CD4-positive, alpha-beta T cell (primary cell): ENCODE measurements at regions not wholly inside any gene's neighbourhood (a gene's known extent, or its start where the extent isn't known, plus 50 kb on each side); places are given as distances from the start of the nearest gene placed in this dataset.

ENCODE experiments used
- ATAC-seq: fragments of 200-7000 bp; cut with Tn5 transposase; one replicate; pipeline ENCODE4 v1.10.0; 2022; ENCODE audit warnings: mild to moderate bottlenecking; ENCODE audit not compliant: poor library complexity
- CTCF ChIA-PET: fragments of 350-600 bp; sonication (Branson Sonifier 250); formaldehyde crosslinking; loops from one replicate; lab custom pipeline; 2021; ENCODE audit warnings: antibody characterized with exemption, inconsistent platforms; lab: Charles Lee
- POLR2A ChIA-PET: fragments of 350-600 bp; sonication (Branson Sonifier 250); formaldehyde crosslinking; loops from one replicate; lab custom pipeline; 2021; ENCODE audit warnings: antibody characterized with exemption, inconsistent platforms; lab: Charles Lee
- DNase-seq, 14 experiments: peaks; one replicate each; pipeline ENCODE4 v3.0.0-alpha.2; 2013 to 2020; ENCODE audit warnings: mixed read lengths in 2 of 14
- H3K27ac ChIP-seq, 2 donors: one replicate each; pipeline versions ENCODE4 v1.5.1 to v1.7.0; 2013; ENCODE audit warnings: low read length in 2 of 2, low read depth in 1 of 2, mild to moderate bottlenecking in 1 of 2
- H3K27me3 ChIP-seq, 2 experiments: 1 replicate in 1 of 2; 2 replicates in 1 of 2; pipeline versions ENCODE4 v1.6.1 to v1.7.0; 2013; ENCODE audit warnings: low read length in 2 of 2, control low read depth in 1 of 2, mild to moderate bottlenecking in 1 of 2, moderate library complexity in 1 of 2; ENCODE audit not compliant: insufficient read depth in 2 of 2, control insufficient read depth in 1 of 2
- H3K36me3 ChIP-seq: one replicate; pipeline ENCODE4 v1.6.1; 2013; ENCODE audit warnings: low read length, control low read depth; ENCODE audit not compliant: insufficient read depth
- H3K4me1 ChIP-seq: one replicate; pipeline ENCODE4 v1.6.1; 2013; ENCODE audit warnings: low read length, control low read depth; ENCODE audit not compliant: insufficient read depth
- H3K4me3 ChIP-seq: one replicate; pipeline ENCODE4 v1.5.1; 2013; ENCODE audit warnings: mild to moderate bottlenecking, low read length, moderate library complexity
- H3K9me3 ChIP-seq, 2 experiments: 1 replicate in 1 of 2; 2 replicates in 1 of 2; pipeline versions ENCODE4 v1.6.1 to v1.7.0; 2013; ENCODE audit warnings: low read length in 2 of 2, mild to moderate bottlenecking in 2 of 2, control low read depth in 1 of 2, moderate library complexity in 1 of 2; ENCODE audit not compliant: control insufficient read depth in 1 of 2, insufficient read depth in 1 of 2
- H3K27ac Mint-ChIP-seq: one replicate; pipeline ENCODE4 v1.8.0; 2020; ENCODE audit warnings: mixed read lengths
- H3K27me3 Mint-ChIP-seq: one replicate; pipeline ENCODE4 v1.8.0; 2021; ENCODE audit warnings: mixed read lengths
- H3K36me3 Mint-ChIP-seq: one replicate; pipeline ENCODE4 v1.8.0; 2021; ENCODE audit warnings: low read depth, mixed read lengths
- H3K4me1 Mint-ChIP-seq: one replicate; pipeline ENCODE4 v1.8.0; 2021; ENCODE audit warnings: low read depth, mixed read lengths
- H3K4me3 Mint-ChIP-seq: one replicate; pipeline ENCODE4 v1.8.0; 2020; ENCODE audit warnings: mild to moderate bottlenecking, mixed read lengths
- H3K9me3 Mint-ChIP-seq: one replicate; pipeline ENCODE4 v1.8.0; 2020; ENCODE audit warnings: mixed read lengths
- intact Hi-C, 2 experiments: fragments of 100-400 bp; cut with DNase I in 1 of 2; cut with micrococcal nuclease in 1 of 2; formaldehyde crosslinking; loops; one replicate each; pipeline versions ENCODE4 v1.15.1 to v1.9.0; 2023 to 2025; cut with DNase I, micrococcal nuclease
- TF ChIP-seq, protein P1 (sequence below): fragments of 200-600 bp; IDR thresholded peaks from one replicate; pipeline ENCODE4 v1.8.0; 2022; ENCODE audit warnings: antibody characterized with exemption, mild to moderate bottlenecking

- Mint-ChIP-seq H3K4me1 (no peaks in the 10 kb centered on the region), H3K27ac (no peak overlapping the region), H3K27me3 (no peaks in the 10 kb centered on the region), H3K9me3 (no peaks in the 10 kb centered on the region), H3K36me3 (no peaks in the 10 kb centered on the region), H3K4me3 (no peak overlapping the region)
- CTCF ChIA-PET = no interaction called here
- DNase-seq (no peak), ATAC-seq (no peak)
- no peak overlapping the region for H3K27ac ChIP-seq
- H3K4me3 ChIP-seq = no peak overlapping the region
- H3K27me3 ChIP-seq = peaks cover 0 to 5% of the 10 kb centered on the region in 2 experiments
- POLR2A ChIA-PET = no interaction called here
- no peaks in the 10 kb centered on the region for H3K9me3 ChIP-seq
- no peaks in the 10 kb centered on the region for H3K36me3 ChIP-seq
- no peaks in the 10 kb centered on the region for H3K4me1 ChIP-seq
- intact Hi-C loops = no loop called here
- TF ChIP-seq, protein P1, sequence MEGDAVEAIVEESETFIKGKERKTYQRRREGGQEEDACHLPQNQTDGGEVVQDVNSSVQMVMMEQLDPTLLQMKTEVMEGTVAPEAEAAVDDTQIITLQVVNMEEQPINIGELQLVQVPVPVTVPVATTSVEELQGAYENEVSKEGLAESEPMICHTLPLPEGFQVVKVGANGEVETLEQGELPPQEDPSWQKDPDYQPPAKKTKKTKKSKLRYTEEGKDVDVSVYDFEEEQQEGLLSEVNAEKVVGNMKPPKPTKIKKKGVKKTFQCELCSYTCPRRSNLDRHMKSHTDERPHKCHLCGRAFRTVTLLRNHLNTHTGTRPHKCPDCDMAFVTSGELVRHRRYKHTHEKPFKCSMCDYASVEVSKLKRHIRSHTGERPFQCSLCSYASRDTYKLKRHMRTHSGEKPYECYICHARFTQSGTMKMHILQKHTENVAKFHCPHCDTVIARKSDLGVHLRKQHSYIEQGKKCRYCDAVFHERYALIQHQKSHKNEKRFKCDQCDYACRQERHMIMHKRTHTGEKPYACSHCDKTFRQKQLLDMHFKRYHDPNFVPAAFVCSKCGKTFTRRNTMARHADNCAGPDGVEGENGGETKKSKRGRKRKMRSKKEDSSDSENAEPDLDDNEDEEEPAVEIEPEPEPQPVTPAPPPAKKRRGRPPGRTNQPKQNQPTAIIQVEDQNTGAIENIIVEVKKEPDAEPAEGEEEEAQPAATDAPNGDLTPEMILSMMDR = no peak
Observed at GRCh38 chr1:38113159-38113666, 66.6 kb upstream of the POU3F1 start.

- H3K27ac ChIP-seq = no peak overlapping the region
- no peak overlapping the region for H3K4me3 ChIP-seq
- ATAC-seq (no peak), DNase-seq (no peak)
- H3K9me3 ChIP-seq = no peaks in the 10 kb centered on the region
- no peaks in the 10 kb centered on the region for H3K4me1 Mint-ChIP-seq
- H3K27me3 ChIP-seq = peaks cover 5% of the 10 kb centered on the region in 2 experiments
- no peaks in the 10 kb centered on the region for H3K9me3 Mint-ChIP-seq
- no peaks in the 10 kb centered on the region for H3K36me3 Mint-ChIP-seq
- intact Hi-C loops = no loop called here
- TF ChIP-seq, protein P1 = no peak
- H3K4me3 Mint-ChIP-seq = no peak overlapping the region
- no peak overlapping the region for H3K27ac Mint-ChIP-seq
- ChIA-PET CTCF (no interaction called here), POLR2A (no interaction called here)
- no peaks in the 10 kb centered on the region for H3K4me1 ChIP-seq
- H3K27me3 Mint-ChIP-seq = peaks cover 11% of the 10 kb centered on the region
- H3K36me3 ChIP-seq = no peaks in the 10 kb centered on the region
Observed at GRCh38 chr1:38111589-38111988, 65.0 kb upstream of the POU3F1 start.

DNA sequence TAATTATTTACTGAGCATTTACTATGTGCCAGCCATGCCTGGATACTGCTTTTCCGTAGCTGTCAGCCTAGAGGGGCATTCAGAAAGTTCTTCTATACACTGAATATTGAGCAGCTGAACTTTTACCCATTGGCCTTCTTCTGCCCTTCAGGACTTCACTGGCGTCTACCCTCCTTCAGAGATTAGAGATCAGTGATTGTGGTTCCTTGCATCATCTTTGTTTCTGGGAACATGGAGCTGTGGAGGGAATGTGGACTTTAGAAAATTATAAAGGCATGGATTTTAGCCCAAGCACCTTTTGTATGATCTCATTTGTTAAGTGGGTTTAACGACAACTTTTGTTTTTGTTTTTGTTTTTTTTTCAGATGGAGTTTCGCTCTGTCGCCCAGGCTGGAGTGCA, 58.7 kb upstream of the POU3F1 start:
- CTCF ChIA-PET = no interaction called here
- Mint-ChIP-seq H3K4me3 (no peak overlapping the region), H3K27ac (no peak overlapping the region)

More for the DNA sequence above, 58.7 kb upstream of the POU3F1 start:
- Mint-ChIP-seq H3K9me3 (no peaks in the 10 kb centered on the region), H3K4me1 (no peaks in the 10 kb centered on the region), H3K36me3 (no peaks in the 10 kb centered on the region), H3K27me3 (peaks cover 15% of the 10 kb centered on the region)
- Histone ChIP-seq H3K4me3 (no peak overlapping the region), H3K36me3 (no peaks in the 10 kb centered on the region), H3K9me3 (no peaks in the 10 kb centered on the region), H3K4me1 (no peaks in the 10 kb centered on the region), H3K27me3 (peaks cover under 1 to 8% of the 10 kb centered on the region in 2 experiments), H3K27ac (no peak overlapping the region)
- POLR2A ChIA-PET = no interaction called here
- DNase-seq (no peak), ATAC-seq (no peak)
- TF ChIP-seq, protein P1 = no peak
- intact Hi-C loops = no loop called here
